HuH-7.5 (cell line): ENCODE measurements at regions not wholly inside any gene's neighbourhood (a gene's known extent, or its start where the extent isn't known, plus 50 kb on each side); places are given as distances from the start of the nearest gene placed in this dataset.
"Not testable (repeated sequence)": the region's sequence is repeated elsewhere in the genome, so short reads cannot be mapped to it uniquely, and the experiment has no call there.

Source experiments
- DNase-seq: peaks from one replicate; pipeline ENCODE4 v3.0.0; 2011; ENCODE audit warnings: low spot score

- no peak for DNase-seq
These were observed 261.2 kb downstream of the STIM2 start for GRCh38 chr4:27121830-27122229.

DNA sequence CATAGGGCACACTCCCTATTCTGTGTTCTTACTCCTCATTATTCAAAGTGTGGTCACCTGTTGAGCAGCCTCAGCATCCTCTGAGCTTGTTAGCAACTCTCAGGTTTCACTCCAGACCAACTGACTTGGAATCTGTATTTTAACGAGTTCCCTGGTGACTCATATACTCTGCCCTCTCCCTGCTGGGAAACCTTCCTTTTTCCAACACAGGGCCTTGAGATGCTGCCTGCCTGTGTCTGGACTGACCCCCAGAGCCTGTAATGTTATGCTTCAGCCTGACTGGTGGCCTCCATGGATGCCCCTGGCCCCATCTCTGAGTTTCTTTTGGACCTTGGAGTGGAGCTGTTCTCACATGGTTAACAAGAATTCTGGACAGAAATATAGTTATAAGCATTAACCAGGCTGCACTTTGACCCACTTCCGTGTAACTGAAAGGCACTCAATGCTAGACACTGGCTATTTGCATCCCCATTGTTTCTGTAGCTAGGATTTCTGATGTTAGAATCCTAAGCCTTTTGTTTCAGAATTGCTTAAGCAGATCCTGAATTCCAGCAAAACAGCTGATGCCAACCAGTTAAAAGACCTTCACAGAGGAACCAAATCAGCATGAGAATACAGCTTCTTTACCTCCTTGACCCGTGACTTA, 262.6 kb downstream of the STIM2 start:
- no peak for DNase-seq

DNA sequence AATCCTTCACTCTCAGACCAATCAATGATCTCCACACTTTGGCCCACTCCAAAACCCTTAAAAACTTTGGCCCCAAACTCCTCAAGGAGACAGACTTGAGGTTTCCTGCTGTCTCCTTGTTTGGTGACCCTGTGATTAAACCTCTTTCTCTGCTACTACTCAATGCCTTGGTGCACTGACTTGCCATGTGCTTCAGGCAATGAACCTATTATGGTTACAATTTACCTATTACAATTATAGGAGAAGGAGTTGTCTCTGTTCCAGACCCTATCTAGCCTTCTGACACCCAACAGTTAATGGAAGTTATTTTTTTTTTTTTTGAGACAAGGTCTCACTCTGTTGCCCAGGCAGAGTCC, 263.1 kb downstream of the STIM2 start:
- no peak for DNase-seq

- DNase-seq, result not testable (repeated sequence)
These were observed 266.3 kb downstream of the STIM2 start for GRCh38 chr4:27126895-27127294.

- DNase-seq, result no peak
These were observed 267.8 kb downstream of the STIM2 start for GRCh38 chr4:27128443-27128842.

- no peak for DNase-seq
These were observed 269.3 kb downstream of the STIM2 start for GRCh38 chr4:27129871-27130366.

- no peak for DNase-seq
These were observed 271.9 kb downstream of the STIM2 start for GRCh38 chr4:27132497-27132896.

- DNase-seq, result no peak
These were observed 279.8 kb downstream of the STIM2 start for GRCh38 chr4:27140486-27140885.

- no peak for DNase-seq
These were observed 280.9 kb downstream of the STIM2 start for GRCh38 chr4:27141530-27141929.

- DNase-seq, result no peak
These were observed 282.2 kb downstream of the STIM2 start for GRCh38 chr4:27142841-27143240.

- DNase-seq, result no peak
These were observed 285.0 kb downstream of the STIM2 start for GRCh38 chr4:27145597-27145996.

GRCh38 chr4:27148211-27148895, 287.7 kb downstream of the STIM2 start:
- DNase-seq, result no peak

DNA sequence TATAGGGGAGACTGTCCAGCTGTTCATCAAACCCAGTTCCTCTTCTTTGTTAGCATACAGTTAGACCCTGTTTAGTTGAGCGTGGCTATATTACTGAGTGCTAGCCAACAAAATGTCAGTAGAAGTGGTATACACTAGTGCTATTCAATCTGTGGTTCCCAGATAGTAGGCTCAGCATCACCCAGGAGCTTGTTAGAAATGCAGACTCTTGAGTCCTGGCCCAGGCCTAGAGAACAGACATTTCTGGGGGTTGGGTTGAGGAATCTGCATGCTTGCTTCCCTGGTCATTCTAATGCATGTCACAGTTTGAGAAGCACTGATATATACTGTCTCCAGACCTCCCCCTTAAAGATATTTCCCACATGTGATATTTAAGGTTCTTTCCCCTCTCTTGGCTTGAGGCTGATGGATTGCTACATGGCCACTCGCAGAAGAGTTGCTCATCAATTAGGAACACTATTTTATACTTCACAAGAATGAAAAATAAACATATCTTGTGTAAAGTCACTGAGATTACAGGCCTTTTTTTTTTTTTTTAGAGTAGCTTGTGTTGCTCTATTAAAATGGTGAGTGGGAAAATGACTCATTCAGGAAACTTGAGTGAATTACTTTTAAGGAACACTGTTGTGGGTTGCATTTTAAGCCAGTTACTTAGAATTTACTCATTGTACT, 289.0 kb downstream of the STIM2 start:
- DNase-seq, result no peak

- no peak for DNase-seq
These were observed 292.1 kb downstream of the STIM2 start for GRCh38 chr4:27152703-27153102.

DNA sequence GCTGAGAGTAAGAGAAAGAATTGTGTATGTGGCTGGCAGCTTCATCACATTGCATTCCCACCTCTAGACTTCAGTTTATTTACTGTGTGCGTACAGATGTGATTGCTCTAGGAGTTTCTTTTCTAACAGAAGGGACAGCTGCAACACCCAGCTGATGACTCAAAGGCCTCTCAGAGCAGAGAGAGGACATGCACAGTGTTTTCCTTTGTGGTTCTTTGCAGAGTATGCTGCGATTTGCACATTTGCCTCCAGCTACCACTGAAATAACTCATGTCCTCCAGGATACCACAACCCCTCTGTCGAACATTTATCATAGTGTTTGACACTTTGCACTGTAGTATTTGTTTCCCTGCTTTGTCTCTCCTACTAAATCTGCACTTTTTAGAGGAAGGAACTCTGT, 294.1 kb downstream of the STIM2 start:
- DNase-seq, result no peak

- no peak for DNase-seq
These were observed 300.6 kb downstream of the STIM2 start for GRCh38 chr4:27161191-27161590.

GRCh38 chr4:27168783-27169182, 308.1 kb downstream of the STIM2 start:
- no peak for DNase-seq

- DNase-seq, result no peak
These were observed 312.6 kb downstream of the STIM2 start for GRCh38 chr4:27173280-27173679.

DNA sequence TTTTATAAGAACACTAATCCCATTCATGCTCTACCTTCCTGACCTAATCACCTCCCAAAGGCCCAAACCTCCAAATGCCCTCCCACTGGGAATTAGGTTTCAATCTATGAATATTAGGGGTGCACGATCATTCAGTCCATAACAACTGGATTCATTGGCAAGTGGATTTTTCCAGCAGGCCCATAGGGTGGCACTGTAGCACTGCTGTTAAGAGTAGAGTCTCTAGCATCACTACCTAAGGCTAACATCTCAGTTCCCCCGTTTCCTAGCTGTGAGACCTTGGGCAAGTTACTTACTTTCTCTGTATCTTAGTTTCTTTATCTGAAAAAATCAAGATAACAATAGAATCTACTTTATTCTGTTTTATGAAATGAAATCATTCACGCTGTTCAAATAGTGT, 315.8 kb downstream of the STIM2 start:
- DNase-seq, result no peak

DNA sequence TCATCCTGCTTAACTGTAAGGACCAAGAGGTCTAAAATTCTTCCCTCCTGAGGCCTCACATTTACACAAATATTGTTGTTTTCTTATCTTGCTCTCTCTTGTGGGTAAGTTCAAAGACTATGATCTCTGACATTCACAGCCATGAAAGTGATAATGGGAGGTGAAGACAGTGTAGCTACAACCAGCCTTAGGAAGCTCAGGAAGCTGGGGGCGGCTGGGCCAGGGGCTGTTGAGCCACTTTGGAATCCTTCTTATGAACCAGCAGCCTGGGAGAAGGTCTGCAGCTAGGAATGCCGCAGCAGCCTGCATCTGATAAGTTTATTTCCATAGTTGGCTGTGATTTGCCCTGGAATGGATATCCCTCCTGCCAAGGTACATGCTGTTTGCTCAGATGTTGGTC, 316.2 kb downstream of the STIM2 start:
- DNase-seq, result no peak

GRCh38 chr4:27178061-27178460, 317.4 kb downstream of the STIM2 start:
- no peak for DNase-seq

- DNase-seq, result no peak
These were observed 321.1 kb downstream of the STIM2 start for GRCh38 chr4:27181693-27182092.

DNA sequence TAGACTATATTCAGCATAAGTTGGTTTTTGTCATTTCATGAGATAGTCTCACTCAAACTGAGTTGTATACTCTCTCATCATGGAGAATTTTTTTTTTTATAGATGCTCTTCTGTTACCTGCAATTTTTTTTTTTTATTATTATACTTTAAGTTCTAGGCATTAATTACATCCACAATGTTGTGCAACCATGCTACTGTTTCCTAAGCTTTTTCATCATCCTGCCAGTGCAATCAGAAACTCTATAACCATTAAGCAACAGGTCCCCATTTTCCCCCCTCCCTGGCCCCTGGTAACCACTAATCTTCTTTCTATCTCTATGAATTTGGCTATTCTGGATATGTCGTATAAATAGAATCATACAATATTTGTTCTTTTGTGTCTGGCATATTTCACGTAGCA, 321.6 kb downstream of the STIM2 start:
- DNase-seq, result no peak
